PC-3 (cell line): ENCODE measurements at regions not wholly inside any gene's neighbourhood (a gene's known extent, or its start where the extent isn't known, plus 50 kb on each side); places are given as distances from the start of the nearest gene placed in this dataset.

Experiments
- EZH2 ChIP-seq: fragments of 300-600 bp; sonication (generic); IDR thresholded peaks from one replicate; pipeline ENCODE4 v1.6.1; 2017; ENCODE audit warnings: antibody characterized with exemption, mild to moderate bottlenecking, low read length; ENCODE audit not compliant: unreplicated experiment
- EZH2phosphoT487 ChIP-seq: fragments of 300-600 bp; sonication (generic); IDR thresholded peaks from 2 replicates; pipeline ENCODE4 v1.6.1; 2018; ENCODE audit warnings: mild to moderate bottlenecking, antibody characterized with exemption, low read length, borderline replicate concordance
- TF ChIP-seq, protein P1 (sequence below): fragments of 300-600 bp; sonication (generic); conservative IDR thresholded peaks from 2 replicates; pipeline ENCODE4 v1.5.1; 2017; ENCODE audit warnings: antibody characterized with exemption, low read depth, mild to moderate bottlenecking, low read length

DNA sequence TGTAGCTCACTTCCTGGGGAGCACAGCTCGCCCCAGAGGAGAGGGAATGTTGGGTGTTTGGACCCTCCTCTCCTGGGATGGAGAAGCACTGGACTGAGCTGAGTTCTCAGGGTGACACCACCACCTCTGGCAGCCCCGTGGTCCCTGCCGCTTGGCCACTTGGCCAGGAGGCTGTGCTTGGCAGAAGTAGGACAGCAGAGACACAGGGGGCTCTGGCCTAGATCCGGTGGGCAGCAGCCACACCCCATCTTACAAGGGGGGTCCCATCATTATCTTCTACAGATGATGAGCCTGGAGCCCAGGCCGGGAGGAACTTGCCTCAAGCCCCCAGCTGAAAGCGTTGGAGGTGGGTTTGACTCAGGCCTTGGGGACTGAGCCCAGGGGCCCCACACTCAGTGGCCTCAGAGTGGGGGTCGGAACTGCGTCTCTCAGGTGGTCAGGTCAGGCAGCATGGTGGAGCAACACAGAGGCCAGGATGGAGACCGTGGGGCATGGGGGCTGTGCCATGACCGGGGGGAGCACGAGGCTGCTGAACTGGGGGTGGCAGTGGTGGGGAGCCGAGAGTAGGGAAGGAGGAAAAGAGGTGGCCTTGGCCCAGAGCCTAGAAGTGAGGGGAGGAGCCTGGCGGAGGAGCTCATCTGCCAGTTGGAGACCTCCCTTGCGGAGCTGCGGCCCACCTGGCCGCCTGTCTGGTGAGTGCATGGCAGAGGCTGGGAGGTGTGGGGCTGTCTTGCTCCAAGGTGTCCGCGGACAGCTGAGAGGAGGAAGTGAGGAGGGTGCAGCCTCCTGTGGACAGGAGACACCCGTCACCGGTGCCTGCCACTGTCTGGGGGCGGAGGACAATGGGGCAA lies 63.6 kb upstream of the HDAC4 start:
- TF ChIP-seq, protein P1, sequence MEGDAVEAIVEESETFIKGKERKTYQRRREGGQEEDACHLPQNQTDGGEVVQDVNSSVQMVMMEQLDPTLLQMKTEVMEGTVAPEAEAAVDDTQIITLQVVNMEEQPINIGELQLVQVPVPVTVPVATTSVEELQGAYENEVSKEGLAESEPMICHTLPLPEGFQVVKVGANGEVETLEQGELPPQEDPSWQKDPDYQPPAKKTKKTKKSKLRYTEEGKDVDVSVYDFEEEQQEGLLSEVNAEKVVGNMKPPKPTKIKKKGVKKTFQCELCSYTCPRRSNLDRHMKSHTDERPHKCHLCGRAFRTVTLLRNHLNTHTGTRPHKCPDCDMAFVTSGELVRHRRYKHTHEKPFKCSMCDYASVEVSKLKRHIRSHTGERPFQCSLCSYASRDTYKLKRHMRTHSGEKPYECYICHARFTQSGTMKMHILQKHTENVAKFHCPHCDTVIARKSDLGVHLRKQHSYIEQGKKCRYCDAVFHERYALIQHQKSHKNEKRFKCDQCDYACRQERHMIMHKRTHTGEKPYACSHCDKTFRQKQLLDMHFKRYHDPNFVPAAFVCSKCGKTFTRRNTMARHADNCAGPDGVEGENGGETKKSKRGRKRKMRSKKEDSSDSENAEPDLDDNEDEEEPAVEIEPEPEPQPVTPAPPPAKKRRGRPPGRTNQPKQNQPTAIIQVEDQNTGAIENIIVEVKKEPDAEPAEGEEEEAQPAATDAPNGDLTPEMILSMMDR: no peak
- TF ChIP-seq EZH2: no peak
- TF ChIP-seq EZH2phosphoT487: no peak
